ENCODE measurements at regions not wholly inside any gene's neighbourhood (a gene's known extent, or its start where the extent isn't known, plus 50 kb on each side); places are given as distances from the start of the nearest gene placed in this dataset.
A peak's percentile ranks its signal among the peaks of the same experiment; 100 is the strongest.
"Not testable (repeated sequence)": the region's sequence is repeated elsewhere in the genome, so short reads cannot be mapped to it uniquely, and the experiment has no call there.

- no peak for DNase-seq
Observed at GRCh38 chr7:92972441-92972840, 136.1 kb upstream of the CDK6 start.

DNA sequence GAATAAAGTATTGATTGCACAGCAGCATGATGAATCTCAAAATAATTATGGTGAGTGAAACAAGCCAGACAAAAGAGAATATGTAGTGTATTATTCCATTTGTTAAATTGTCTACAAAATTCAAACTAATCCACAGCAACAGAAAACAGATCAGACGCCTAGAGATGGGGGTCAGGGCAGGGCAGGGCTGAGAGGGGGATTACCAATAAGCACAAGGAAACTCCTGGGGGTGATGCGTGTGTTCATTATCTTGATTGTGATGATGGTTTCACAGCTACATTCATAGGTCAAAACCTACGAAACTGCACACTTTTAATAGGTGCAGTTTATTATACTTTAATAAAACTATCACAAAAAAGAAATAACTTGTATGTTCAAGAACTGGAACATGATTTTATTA, 132.7 kb upstream of the CDK6 start:
- no peak for DNase-seq

GRCh38 chr7:92968502-92968901, 132.1 kb upstream of the CDK6 start:
- DNase-seq = no peak

DNA sequence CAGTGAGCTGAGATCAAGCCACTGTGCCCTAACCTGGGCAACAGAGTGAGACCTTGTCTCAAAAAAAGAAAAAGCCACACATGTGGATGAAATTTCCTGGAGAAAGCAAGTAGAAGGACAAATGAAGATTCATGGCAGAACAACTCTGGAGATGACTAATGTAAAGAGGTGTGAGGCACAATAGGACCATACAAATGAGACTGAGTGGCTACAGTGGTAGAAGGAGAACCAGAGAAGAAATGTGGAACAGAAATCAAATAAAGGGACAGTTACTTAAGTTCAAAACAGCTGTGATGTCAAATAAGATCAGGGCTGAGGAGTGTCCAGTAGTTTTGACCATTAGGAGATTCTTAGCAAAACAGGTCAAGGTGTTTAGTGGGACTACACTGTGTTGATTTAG, 130.9 kb upstream of the CDK6 start:
- DNase-seq = no peak

DNA sequence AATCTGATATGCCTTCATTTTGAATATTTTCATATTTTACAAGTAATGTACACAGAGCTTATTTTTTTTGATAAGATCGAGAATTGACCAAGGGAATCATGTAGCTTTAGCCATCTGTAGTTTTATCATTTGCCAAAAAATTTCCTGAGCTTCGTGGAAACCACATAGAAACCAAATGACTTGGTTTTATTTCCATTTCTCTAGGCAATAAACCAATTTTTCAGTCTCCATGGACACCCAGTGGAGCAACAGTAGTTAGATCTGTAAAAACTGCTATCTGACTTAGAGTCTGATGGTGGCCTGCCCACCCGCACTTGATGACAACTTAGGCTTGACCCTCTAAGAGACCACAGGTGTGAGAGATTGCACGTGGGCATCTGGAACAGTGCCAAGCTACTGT, 127.8 kb upstream of the CDK6 start:
- no peak for DNase-seq

- DNase-seq = no peak
Observed at GRCh38 chr7:92963566-92963965, 127.2 kb upstream of the CDK6 start.

DNA sequence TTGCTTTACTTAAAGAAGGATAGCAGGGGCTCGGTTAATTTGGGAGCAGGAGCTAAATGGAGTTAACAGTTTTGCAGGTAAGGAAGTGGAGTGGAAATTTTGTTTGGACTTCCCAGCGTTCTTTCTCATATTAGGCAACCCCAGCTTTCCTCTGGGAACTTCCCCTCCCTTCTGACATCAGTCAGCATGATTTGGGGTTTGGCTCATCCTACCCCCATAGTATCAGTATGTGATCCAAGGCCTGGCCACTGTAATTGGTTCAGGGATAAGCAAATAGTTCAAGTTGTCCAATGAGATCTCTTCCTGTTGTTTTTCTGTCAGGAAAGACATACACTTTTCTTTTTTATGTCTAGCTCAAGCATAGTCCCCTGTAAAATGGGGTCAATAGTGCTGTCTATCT, 125.6 kb upstream of the CDK6 start:
- no peak for DNase-seq

- DNase-seq = no peak
Observed at GRCh38 chr7:92956575-92956974, 120.2 kb upstream of the CDK6 start.

DNA sequence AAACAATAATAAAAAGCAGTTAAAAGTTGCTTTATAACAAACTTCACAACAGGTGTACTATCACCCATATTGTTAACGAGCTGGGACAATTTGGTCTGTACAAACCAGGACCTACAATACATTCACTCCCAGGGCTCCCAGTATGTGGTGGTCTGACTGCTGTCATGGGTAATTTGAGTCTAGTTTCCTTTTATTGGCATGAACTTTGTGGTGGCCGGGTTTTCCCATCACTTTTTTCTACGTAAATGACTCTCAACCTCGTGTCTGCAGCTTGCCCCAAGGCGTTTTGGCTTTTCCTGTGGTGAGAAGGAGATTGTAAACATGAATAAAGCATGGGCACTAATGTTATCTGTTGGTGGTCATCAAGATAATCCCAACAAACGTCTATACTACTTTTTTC, 118.7 kb upstream of the CDK6 start:
- DNase-seq = no peak

- DNase-seq = no peak
Observed at GRCh38 chr7:92953657-92954056, 117.3 kb upstream of the CDK6 start.

- DNase-seq = no peak
Observed at GRCh38 chr7:92949748-92950147, 113.4 kb upstream of the CDK6 start.

DNA sequence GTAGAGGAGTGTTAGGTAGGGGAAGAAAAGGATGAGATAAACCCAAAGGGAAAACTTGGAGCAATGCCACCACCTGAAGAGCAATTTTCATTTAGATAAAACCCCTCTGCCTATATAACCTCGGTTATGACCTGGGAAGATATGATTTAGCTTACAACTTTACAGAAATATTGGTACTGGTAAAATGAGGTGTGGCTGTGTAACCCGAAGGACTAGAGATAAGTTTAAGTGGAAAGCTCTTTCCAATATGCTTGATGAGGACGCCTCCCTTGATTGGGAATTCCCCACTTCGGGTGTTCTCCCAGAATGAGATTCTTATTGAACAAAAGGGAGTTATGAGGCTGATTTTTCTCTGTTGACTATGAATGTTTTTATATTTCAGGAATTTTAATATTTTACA, 109.5 kb upstream of the CDK6 start:
- DNase-seq = no peak

DNA sequence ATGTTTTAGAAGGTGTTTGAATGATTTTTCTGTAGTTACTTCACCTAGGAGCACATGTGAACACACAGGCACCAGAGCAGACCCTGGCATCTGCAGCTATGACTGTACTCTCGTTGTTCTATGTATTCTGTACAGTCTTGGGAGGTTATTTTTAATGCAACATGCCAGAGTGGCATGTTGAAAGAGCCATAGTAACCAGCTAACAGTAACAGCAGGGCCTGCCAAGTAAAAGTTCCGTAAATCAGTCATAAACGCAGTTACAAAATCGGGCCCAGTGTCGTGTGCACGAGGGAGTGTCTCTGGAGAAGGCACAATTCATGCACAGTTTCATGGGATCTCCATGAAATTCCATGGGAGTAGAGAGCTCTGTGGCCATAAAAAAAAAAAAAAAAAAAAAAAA, 108.3 kb upstream of the CDK6 start:
- DNase-seq = no peak

GRCh38 chr7:92942706-92943105, 106.3 kb upstream of the CDK6 start:
- DNase-seq = not testable (repeated sequence)

GRCh38 chr7:92939666-92940360, 103.4 kb upstream of the CDK6 start:
- DNase-seq = no peak

DNA sequence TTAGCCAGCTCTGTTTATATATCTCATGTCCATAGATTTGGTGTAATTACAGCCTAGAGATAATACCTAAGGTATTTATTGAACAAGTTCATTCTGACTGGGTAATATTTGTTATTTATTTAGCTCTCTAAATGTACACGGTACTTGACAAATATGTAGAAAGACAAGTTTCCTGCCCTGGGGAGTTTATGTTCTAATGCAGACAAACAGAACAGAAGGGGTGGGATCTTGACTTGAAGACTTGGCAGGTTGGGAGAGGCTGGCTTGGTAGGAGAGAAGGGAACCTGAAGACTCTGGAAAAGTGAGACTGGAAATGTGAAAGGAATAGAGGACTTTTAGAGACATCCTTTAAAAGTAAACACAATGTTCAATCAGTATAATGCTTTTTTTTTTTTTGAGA, 97.7 kb upstream of the CDK6 start:
- no peak for DNase-seq

DNA sequence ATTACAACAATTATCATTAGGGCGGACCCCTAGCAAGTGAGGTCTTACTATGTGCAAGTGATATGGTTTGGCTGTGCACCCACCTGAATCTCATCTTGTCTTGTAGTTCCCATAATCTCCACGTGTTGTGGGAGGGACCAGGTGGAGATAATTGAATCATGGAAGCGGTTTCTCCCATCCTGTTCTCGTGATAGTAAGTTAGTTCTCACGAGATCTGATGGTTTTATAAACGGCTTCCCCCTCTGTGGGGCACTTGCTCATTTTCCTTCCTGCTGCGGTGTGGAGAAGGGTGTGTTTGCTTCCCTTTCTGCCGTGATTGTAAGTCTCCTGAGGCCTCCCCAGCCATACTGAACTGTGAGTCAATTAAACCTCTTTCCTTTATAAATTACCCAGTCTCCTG, 96.1 kb upstream of the CDK6 start:
- no peak for DNase-seq

DNA sequence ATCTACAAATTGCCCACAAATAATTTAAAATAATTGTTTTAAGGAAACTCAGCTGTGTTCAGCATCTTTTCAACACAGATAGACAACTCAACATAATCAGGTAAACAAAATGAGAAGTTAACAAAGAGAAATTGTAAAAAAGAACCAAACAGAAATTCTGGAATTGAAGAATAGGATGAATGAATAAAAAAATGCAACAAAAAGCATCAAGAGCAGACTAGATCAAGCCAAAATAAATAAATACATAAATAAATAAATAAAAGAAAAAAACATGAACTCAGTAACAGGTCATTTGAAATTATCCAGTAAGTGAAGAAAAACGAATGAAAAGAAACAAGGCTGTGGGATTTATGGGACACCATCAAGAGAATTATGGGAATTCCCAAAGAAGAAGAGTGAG, 94.0 kb upstream of the CDK6 start:
- no peak for DNase-seq

- no peak for DNase-seq
Observed at GRCh38 chr7:92926697-92927044, 90.3 kb upstream of the CDK6 start.

DNA sequence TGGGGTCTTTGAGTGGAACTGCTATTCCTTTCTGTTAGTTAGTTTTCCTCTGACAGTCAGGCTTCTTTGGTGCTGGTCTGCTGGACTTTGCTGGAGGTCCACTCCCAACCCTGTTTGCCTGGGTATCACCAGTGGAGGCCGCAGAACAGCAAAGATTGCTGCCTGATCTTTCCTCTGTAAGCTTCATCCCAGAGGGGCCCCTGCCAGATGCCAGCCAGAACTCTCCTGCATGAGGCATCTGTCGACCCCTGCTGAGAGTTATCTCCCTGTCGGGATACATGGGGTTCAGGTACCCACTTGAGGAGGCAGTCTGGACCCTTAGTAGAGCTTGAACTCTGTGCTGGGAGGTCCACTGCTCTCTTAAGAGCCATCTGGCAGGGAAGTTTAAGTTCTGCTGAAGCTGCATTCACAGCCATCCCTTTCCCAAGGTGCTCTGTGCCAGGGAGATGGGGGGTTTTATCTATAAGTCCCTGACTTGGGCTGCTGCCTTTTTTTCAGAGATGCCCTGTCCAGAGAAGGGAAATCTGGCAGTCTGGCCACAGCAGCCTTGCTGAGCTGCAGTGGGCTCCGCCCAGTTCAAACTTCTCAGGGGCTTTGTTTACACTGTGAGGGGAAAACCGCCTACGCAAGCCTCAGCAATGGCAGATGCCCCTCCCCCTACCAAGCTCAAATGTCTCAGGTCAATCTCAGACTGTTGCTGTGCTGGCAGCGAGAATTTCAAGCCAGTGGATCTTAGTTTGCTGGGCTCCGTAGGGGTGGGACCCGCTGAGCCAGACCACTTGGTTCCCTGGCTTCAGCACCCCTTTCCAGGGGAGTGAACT, 89.7 kb upstream of the CDK6 start:
- DNase-seq = no peak

DNA sequence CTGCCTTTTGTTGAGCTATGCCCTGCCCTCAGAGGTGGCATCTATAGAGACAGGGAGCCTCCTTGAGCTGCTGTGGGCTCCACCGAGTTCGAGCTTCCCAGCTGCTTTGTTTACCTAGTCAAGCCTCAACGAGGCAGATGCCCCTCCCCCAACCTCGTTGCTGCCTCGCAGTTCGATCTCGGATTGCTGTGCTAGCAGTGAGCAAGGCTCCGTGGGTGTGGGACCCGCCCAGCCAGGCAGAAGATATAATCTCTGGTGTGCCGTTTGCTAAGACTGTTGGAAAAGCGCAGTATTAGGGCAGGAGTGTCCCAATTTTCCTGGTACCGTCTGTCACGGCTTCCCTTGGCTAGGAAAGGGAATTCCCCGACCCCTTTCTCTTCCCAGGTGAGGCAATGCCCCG, 88.4 kb upstream of the CDK6 start:
- DNase-seq = no peak

DNA sequence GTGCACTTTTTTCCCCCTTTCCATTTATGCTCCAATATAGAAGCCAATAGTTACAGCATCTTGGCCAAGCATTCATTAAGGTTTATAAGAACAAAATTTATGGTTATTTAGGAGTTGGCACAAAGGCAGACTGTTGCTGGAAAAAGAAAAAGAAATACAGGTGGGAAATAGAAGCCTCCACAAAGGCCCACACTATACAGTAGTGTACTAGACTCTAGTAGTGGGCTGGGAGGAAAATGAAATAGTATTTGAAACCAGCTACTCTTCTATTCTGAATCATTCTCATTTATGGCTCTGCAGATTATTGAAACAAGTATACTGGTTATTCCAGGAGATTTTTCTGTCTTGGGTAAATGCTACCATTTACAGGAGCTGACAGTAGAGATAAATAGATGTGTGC, 80.9 kb upstream of the CDK6 start:
- DNase-seq = no peak

DNA sequence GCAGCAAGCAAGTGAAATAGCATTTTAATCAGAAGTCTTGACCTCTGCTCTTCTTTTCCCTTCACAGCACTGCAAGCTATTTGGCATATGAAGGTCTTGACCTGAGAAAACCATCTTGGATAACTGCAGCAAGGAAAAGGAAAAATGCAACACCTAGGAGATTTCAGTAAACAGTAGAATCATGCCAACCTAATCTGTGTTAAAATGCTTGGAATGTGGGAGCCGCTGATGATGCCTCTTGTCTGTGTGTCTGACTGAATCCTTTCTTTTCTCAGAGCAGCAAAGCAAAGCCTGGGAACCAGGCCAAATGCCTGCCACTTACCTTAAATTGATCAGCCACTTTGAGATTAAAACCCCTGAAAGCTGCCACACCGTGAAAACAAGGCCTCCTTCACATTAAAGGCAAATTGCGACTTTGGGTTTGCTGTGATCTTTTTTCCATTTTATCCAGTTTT, 80.4 kb upstream of the CDK6 start:
- DNase-seq = peak; percentile 98

DNA sequence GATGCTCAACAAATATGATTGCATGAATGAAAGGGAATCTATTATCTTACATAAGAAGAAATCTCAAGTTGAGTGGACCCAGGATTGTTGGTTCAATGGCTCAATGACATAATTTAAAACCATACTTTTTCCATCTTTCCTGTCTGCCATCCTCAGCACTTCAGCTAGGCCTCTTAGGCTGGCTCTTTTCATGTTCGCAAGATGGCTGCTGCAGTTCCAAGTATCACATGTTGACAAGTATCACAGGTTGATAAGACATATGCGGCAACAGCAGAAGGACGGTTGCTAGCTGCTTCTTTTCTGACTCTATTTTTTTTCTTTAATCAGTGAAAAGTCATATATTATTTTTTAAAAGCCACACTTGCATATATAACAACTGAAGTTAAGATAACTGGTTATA, 79.0 kb upstream of the CDK6 start:
- DNase-seq = no peak

- no peak for DNase-seq
Observed at GRCh38 chr7:92914645-92915044, 78.3 kb upstream of the CDK6 start.

All from NCI-H226 (cell line).